Right hindlimb (tissue), 1 donor: ENCODE measurements at regions not wholly inside any gene's neighbourhood (a gene's known extent, or its start where the extent isn't known, plus 50 kb on each side); places are given as distances from the start of the nearest gene placed in this dataset.
"Not testable (repeated sequence)": the region's sequence is repeated elsewhere in the genome, so short reads cannot be mapped to it uniquely, and the experiment has no call there.

ENCODE experiments used
- DNase-seq: peaks from one replicate; pipeline ENCODE4 v3.0.0-alpha.2; 2018

DNA sequence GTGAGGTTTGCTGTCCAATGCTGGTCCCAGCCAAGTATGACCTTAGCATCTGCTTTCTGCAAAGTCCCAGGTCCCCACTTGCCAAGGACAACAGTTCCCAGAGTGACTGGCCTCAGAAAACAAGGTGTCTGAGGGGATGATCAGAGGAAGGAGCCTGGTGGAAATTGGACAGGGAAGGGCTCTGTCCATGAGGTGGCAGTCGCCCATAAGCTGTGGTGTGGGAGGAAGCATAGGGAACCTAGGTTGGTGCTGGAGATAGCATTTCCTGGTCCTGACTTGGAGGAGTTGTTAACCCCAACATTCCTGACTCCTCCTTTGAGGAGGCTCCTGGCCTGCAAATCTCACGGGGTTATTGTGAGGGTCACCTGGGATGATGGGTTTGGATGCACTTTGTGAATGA is 77.8 kb downstream of the LIMS4 start:
- not testable (repeated sequence) for DNase-seq

DNA sequence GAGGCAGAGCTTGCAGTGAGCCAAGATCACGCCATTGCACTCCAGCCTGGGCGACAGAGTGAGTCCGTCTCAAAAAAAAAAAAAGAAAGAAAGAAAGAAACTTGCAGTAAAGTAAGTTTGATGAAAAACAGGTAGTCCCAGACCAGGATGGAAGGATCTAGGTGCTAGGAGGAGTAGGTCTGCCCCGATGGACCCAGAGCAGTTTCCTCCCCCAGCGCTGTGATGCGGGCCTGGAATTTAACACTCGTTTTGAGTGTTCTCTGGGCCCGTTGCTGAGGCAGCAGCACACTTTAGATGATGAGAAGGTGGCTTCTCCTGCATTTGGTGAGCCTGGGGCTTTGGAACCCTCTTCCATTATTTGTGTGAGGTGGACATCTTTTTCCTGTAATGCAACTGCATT is 80.2 kb downstream of the LIMS4 start:
- DNase-seq = not testable (repeated sequence)

DNA sequence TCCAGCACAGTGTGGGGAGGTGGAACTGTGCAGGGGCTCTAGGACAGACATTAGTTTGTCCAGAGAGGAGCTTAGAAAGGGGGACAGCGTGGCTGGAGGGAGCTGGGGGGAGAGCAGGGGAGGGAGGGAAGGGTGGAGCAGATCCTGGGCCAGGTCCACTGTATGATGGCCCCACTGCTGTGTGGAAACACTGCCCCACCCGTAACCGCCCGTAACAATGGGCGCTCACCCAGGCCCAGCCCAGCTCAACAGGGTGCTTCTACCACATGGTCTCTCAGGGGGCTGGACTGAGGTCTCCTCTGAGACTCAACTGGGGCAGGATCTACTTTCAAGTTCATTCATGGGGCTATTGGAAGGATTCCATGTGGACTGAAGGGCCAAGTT is 81.6 kb downstream of the LIMS4 start:
- DNase-seq = not testable (repeated sequence)

DNA sequence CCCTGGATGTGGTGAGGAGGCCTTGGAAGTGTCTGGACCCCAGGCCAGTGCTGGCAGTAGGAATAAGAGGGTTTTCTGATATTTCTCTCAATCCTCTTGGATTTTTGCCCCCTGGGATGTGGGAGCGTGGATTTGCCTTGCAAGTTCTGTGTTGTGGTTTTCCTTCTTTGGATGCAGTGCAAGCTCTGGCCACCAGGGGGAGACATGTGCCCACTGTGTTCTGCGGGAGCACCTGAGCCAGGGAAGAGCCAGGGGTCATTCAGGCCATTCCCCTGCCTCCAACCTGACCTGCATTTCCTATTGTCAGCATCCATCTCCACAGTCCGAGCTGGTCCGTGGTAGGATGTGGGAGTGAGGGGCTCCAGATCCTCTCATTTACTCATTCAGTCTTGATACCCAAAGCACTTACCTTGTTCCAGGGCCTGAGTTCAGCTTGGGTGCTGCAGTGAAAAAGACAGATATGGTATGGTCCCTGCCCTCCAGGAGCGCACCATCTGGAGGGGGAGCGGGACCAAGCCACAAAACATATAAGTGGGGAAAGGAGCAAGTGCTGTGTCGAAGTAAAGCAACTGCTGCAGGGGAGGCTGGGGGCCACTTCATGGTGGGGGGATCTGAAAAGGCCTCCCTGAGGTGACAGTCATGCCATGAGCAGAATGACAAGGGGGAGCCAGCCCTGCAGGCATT is 82.1 kb downstream of the LIMS4 start:
- not testable (repeated sequence) for DNase-seq

DNA sequence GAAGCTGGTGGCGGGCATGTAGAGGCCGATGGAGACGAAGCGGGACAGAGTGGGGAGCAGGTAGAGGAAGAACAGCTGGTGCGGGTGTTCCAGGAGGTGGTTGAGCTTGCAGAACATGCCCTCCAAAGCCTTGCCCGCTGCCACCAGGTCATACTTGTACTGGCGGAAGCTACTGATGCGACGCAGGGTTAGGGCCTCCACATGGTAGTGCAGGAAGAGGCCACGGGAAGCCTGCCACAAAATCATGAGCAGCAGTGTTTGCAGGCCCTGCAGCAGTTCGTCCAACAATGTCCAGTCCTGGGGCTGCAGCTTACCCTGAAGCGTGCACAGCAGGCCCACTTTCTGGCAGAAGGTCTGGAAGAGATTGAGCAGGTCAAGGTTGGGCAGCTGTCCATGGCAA is 85.6 kb downstream of the LIMS4 start:
- not testable (repeated sequence) for DNase-seq

DNA sequence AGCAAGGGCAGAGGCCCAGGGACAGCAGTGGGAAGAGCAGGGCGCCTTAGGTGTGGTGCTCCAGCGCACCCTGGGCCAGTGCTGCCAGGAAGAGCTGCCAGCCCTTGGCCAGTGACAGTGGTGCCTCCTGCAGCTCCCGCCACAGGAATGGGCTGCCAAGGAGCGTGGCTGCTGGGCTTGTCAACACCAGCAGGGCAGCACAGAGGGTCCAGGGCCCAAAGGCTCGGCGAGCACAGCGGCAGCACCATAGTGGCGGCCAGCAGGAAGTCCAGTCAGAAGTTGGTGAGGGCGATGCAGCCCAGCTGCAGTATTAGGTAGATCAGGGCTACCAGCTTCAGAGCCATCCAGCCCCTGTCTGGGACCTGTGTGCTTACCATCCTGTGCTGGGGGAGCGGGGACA is 86.1 kb downstream of the LIMS4 start:
- DNase-seq = not testable (repeated sequence)

DNA sequence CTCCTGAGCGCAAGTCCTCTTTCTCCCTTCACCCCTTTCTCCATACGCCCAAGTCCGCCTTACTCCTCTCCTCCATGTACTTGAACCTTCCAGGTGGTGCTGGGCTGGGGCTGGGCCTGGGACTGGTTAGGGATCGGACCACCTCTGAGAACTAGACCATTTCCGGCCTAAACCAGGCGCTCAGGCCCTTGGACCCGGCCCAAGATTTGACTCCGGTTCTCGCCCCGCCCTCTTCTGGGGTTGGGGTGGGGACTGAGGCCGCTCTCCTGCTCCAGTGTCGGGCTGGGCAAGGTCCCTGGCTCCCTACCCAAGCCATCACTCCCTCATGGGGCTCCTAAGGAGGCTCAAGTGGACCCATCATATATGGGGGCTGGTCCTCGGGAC is 87.9 kb downstream of the LIMS4 start:
- not testable (repeated sequence) for DNase-seq

DNA sequence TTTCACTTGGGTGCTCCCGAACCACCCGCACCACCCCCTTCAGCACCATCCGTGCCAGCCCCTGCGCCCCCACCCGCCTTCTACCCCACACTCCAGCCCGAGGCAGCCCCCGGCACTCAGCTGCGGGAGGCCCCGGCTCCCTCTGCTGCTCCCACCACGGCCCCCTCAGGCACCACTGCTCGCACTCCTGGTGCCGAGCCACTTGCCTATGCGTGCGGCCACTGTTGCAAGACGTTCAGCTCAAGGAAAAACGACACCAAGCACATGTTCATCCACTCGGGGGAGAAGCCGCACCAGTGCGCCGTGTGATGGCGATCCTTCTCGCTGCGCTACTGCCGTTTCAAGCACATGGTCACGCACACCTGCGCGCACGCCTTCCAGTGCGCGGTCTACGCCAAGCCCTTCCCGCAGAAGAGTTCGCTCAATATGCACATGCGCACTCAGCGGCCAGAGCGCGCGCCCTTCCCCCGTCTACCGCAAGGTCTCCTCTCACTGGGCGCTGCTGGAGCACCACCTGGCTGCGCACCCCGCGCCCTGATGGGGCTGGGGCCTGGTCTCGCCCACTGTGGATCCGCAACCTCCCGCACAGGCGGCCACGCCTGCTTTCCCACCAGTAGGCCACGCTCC is 88.4 kb downstream of the LIMS4 start:
- DNase-seq = not testable (repeated sequence)

DNA sequence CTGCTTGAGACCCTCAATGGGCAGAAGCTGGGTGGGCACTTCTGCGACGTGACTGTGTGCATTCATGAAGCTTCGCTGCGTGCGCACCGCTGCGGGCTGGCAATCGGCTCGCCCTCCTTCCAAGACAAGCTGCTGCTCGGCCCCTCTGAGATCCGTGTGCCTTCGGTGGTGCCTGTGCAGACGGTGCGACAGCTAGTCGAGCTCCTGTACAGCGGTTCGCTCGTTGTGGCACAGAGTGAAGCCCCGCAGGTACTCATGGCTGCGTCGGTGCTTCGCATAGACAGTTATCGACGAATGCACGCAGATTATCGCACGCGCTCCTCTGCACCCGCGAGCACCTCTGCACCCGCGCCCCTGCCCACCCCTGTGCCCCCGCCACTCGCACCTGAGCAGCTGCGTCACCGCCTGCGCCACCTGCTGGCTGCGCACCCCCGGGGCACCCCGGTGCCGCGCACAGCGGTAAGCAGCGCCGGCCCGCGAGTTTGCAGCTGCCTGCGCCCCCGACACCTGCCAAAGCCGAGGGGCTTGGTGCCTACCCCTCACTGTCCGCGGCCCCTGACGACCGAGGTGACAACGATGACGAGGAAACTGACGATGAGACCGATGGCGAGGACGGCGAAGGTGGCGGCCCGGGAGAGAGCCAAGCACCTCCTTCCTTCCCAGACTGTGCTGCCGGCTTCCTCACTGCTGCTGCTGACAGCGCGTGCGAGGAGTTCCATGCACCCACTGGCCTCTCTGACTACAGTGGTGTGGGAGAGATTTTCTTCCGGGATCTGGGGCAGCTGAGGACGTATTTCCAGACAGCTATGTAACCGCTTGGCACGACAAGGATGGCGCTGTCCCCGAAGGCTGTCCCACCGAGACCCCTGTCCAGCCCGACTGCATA is 89.2 kb downstream of the LIMS4 start:
- not testable (repeated sequence) for DNase-seq

DNA sequence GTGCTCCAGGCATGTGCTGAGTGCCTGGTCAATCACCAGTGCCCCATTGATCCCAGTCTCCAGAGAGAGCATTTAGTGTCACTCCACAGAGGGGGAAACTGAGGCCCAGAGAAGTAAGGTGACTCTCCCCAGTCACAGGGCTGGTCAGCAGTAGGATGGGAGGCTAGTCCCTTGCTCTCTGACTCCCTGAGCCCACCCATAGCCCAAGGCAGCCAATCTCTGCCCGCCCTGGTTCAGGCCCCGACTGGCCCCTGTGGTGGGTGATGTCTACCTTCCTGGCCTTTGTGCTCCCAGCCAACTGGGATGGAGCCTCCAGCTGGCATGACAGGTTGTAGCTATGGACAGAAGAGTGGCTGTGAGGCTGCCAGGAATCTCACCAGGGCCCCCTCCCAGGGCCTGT is 99.1 kb downstream of the LIMS4 start:
- not testable (repeated sequence) for DNase-seq

DNA sequence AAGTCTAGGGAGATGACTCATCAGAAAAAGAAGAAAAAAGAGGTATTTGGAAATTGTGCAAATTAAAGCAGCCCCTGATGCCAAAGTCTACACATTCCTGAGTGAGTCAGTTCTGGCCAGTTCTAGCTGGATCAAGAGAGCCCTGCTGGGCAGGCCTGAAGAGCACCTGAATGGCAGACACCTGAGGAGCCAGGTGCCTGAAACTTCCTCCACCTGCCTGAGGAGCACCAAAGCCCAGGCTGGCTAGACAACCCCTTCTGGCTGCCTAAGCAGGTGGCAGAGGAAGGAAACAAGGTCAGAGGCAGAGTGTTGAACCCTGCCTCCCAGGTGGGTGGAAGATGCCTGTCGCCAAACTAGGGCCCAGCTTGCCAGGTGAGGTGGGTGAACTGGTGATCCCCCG is 101.0 kb downstream of the LIMS4 start:
- not testable (repeated sequence) for DNase-seq

DNA sequence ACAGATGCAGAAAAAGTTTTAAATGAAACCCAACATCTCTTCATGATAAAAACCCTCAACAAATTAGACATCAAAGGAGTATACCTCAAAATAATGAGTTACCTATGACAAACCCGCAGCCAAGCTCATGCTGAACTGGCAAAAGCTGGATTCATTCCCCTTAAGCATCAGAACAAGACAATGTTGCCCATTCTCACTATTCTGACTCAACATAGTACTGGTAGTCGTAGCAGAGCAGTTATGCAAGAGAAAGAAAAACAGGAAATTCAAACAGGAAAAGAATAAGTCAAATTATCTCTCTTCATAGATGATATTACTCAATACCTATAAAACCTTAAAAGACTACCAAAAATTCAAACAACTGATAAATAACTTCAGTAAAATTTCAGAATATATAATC is 115.0 kb downstream of the LIMS4 start:
- not testable (repeated sequence) for DNase-seq

DNA sequence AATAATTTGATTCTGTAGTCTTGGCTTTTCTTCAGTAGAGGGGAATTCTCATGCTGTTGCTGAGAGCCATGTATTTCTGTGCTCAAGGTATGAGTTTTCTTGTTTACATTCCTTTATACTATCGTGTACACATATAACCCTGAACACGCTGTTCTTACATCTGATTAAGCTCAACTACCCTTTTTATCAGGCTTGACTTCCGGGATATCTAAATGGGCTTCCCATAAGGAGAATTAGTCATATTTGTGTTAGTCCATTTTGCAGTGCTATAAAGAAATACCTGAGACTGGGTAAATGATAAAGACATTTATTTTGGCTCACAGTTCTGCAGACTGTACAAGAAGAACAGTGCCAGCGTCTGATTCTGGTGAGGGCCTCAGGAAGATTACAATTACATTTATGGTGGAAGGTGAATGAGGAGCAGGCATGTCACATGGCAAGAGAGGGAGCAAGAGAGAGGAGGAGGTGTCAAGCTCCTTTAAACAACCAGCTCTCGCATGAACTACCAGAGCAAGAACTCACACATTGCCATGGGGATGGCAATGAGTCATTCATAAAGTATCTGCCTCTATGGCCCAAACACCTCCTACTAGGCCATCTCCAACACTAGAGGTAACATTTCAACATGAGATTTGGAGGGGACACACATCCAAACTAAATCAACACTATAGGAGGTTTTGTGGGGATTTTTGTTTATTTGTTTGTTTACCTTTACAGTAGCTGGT is 118.2 kb downstream of the LIMS4 start:
- DNase-seq = not testable (repeated sequence)

DNA sequence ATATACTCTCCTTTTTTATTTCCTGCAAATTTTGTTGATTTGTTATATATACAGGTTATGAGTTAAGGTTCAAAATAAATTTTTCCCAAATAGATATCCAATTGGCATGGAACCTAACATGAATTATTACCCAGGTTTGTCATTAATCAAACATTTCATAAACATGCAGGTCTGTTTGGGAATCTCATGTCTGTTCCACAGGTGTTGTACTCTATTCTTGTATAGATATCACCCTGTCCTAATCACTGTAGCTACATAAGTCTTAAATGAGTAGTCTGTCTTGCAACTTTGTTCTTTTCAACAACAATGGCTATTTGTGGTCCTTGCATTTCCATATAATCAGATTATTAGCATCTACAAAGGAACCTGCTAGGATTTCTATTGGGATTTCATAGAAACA is 121.9 kb downstream of the LIMS4 start:
- not testable (repeated sequence) for DNase-seq

DNA sequence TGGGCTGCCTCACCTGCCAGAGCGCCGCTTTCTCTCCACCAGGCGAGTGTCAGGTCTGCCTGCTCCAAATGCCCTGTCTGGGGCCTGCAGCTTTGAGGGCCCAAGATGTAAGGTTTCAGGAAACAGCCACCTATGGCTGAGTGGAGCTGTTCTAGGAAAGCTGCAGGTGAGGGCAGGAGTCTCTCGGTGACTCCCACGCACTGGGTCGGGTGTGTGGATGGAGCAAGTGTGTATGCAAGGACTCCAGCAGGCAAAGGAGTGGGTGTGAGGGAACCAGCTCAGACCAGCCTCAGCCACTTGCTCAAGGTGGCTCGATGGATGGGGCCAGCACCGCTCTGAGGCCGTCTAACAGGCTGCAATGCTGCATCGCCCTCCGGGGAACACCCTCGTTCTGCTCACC is 123.7 kb downstream of the LIMS4 start:
- not testable (repeated sequence) for DNase-seq

DNA sequence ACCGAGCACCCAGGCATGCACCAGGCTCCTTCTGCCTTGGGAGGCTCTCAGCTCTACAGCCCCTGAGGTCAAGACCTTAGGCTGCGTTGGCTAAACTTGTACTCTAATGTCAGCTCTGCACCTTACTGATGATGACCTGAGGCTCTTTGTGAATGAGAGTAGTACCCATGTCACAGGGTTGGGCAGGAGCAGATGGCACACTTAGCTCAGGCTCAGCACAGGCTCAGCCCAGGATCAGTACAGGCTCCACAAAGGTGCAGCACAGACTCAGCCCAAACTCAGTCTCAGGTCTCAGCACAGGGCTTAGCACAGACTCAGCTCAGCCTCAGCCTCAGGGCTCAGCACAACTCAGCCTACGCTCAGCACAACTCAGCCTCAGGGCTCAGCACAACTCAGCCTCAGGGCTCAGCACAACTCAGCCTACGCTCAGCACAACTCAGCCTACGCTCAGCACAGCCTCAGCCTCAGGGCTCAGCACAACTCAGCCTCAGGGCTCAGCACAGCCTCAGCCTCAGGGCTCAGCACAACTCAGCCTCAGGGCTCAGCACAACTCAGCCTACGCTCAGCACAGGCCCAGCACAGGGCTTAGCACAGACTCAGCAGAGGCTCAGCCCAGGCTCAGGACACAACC is 128.1 kb downstream of the LIMS4 start:
- not testable (repeated sequence) for DNase-seq

DNA sequence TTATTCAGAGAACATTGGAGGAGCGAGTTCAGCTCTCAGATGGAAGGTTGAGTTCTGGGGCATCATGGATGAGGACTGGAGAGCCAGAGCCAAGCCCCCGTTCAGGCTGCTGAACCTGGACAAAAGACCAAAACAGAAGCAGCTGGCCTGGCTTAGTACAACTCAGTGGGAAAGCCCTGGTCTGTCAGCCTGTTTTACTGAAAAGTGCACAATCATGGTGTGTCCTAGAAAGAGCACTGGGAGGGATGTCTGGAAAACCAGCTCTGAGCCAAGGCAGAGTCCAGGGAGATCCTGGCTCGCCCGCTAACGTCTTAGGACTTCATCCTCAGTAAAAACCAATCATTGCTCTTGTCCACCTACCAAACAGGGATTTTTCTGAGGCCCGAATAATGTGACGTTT is 129.7 kb upstream of the MTLN start:
- not testable (repeated sequence) for DNase-seq

DNA sequence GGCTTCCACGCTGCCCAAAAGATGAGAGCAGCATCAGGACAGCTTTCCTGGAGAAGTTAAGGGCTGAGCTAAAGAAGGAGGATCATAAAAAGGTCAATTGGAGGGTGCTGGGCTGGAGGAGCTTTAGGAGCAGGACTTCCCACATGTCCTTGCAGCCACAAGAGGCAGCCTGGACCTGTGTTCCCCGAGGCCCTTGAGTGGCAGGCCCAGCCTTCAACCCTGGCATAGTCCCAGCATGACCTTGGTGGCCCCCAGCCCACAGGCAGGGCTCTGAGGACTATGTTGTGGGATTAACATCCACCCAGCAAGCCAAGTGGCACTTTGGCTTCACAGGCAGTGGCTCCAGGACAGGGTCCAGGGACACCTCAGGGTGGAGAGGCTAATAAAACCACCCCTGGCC is 126.8 kb upstream of the MTLN start:
- DNase-seq = not testable (repeated sequence)

DNA sequence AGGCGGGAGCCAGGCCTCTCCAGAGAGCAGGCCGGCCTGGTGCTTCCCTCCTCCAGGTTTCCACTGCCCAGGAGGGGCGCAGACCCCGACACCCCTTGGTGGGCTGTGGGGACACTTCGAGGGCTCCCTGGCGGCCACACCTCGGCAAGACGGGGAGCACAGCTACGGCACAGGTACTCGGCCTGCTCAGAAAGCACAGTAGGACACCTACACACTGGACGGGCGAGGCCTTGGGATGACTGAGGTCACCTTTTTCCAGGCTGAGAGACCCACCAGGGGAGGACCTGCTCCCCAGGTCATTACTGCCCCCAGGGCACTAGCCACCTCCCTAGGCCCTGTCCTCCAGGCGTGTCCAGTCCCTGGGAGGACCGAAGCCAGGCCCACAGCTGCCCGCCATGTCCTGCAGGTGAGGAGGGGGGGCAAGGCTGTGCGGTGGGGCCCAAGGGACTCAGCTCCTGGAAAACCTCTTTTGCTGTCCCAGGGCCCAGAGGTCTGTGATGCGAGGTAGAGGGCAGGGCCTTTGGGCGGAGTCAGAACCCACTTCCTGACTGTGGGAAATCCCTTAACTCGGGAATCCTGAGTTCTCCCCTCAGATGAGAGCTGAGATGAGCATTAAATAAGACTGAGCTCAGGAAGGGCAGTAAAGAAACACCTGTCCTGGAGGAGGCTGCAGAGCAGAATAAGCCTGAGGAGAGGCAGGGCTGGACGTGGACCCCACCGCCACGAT is 126.1 kb upstream of the MTLN start:
- DNase-seq = not testable (repeated sequence)

DNA sequence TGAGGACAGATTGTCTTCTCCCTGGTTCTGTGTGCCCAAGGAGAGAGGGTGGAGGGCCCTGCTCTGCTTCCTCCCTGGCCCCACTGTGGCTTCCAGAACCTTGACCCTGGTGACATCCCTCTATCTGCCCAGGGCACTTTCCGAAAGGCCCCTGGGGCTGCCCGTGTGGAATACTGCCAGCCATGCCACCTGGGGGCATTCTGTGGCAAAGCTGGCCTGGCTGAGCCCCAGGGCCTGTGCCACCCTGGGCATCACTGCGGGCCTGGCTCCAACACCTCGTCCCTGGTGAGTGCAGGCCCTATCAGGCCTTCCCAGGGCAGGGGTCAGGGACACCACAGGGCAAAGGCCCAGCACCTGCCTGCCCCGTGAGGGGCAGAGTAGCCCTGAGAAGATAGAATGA is 123.7 kb upstream of the MTLN start:
- not testable (repeated sequence) for DNase-seq

DNA sequence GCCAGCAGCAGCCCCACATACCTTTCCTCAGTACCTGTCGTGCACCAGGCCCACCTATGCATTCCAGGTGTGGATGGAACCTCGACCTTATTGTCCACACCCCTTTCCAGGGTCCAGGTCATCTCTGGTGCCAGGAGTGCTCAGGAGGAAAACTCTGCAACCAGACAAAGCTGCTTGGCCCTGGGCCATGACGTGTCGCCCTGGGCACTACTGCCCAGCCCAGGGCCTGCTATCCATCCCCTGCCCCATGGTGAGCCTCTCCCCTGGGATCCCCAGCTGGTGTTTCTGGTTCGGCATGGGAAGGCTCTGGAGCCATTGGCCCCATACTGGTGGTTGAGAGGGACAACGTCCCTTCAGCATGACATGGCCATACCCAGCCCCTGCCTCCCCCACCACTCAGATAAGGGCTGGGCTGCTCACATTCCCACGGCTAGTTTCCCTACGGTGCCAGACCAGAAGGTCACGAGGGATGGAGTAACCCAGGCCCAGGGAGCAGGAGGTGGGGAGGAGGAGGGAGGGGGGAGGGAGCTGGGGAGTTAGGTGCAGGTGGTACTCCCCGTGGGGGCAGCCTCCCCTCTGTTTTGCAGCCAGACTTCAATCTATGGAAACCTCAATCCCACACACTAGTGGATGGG is 123.2 kb upstream of the MTLN start:
- DNase-seq = not testable (repeated sequence)
